HepG2 (cell line): ENCODE measurements at regions not wholly inside any gene's neighbourhood (a gene's known extent, or its start where the extent isn't known, plus 50 kb on each side); places are given as distances from the start of the nearest gene placed in this dataset.

Experiments
- ARNT ChIP-seq: fragments of 450-650 bp; IDR thresholded peaks from 2 replicates; pipeline ENCODE4 v1.6.1; 2017
- PAX8 ChIP-seq: sonication (generic); formaldehyde crosslinking; IDR thresholded peaks from 2 replicates; pipeline ENCODE4 v1.8.0; 2022; ENCODE audit warnings: mild to moderate bottlenecking, missing genetic modification reagents, borderline replicate concordance
- PPARG ChIP-seq: conservative IDR thresholded peaks from 2 replicates; pipeline ENCODE4 v1.6.1; 2016; ENCODE audit warnings: missing biosample characterization, missing genetic modification reagents
- REST ChIP-seq, 2 experiments: IDR thresholded peaks; 2 replicates each; pipeline ENCODE4 v1.6.1; 2011 to 2012; ENCODE audit warnings: low read length in 2 of 2, borderline replicate concordance in 1 of 2, low read depth in 1 of 2, mild to moderate bottlenecking in 1 of 2, moderate library complexity in 1 of 2
- SAFB2 ChIP-seq: sonication (generic); formaldehyde crosslinking; IDR thresholded peaks from 2 replicates; pipeline ENCODE4 v1.5.1; 2020; ENCODE audit warnings: missing genetic modification reagents, low read depth, mild to moderate bottlenecking, borderline replicate concordance
- ZBTB3 ChIP-seq: sonication (generic); formaldehyde crosslinking; IDR thresholded peaks from 2 replicates; pipeline ENCODE4 v1.4.0; 2020; ENCODE audit warnings: low read depth, mild to moderate bottlenecking, moderate library complexity, missing genetic modification reagents, borderline replicate concordance
- ZNF350 ChIP-seq: sonication (generic); formaldehyde crosslinking; IDR thresholded peaks from 2 replicates; pipeline ENCODE4 v1.4.0; 2020; ENCODE audit warnings: mild to moderate bottlenecking, low read depth, missing genetic modification reagents, borderline replicate concordance

GRCh38 chr6:45794465-45794864 lies 221.2 kb downstream of the CLIC5 start:
- TF ChIP-seq PAX8 (CRISPR knock-in tag) (no peak), ARNT (no peak), SAFB2 (no peak), ZBTB3 (no peak), ZNF350 (CRISPR knock-in tag) (no peak), PPARG (CRISPR knock-in tag) (no peak), REST (IDR thresholded peaks at IDR 0.05; ENCODE audit: borderline replicate concordance in 1 of 2, low read depth in 1 of 2, low read length in 2 of 2) (no peak)
